SK-N-SH (cell line): ENCODE measurements at regions not wholly inside any gene's neighbourhood (a gene's known extent, or its start where the extent isn't known, plus 50 kb on each side); places are given as distances from the start of the nearest gene placed in this dataset.

Experiments used
- CTCF ChIA-PET: fragments of 300-600, 350-600 bp; formaldehyde crosslinking; extraction: SDS; loops from one replicate; lab custom pipeline; 2021; lab: Yijun Ruan, JAX
- POLR2A ChIA-PET: fragments of 350-600 bp; sonication (Branson Sonifier 250); formaldehyde crosslinking; extraction: SDS; loops from one replicate; lab custom pipeline; 2020; ENCODE audit warnings: antibody characterized with exemption, inconsistent platforms; lab: Yijun Ruan, JAX
- DNase-seq: peaks from one replicate; pipeline ENCODE4 v3.0.0; 2012
- H2AFZ ChIP-seq: fragments of 200-600 bp; sonication (generic); 2 replicates; pipeline ENCODE4 v1.8.1; 2016; ENCODE audit warnings: antibody characterized with exemption, mild to moderate bottlenecking, low read depth
- H3F3A ChIP-seq: fragments of 200-600 bp; sonication (generic); replicated peaks from 2 replicates; pipeline ENCODE3; 2016; ENCODE audit warnings: antibody characterized with exemption, mild to moderate bottlenecking; ENCODE audit not compliant: insufficient read depth
- H3K27ac ChIP-seq, 2 experiments: fragments of 200-500 bp in 1 of 2; fragments of 200-600 bp in 1 of 2; sonication (Bioruptor generic) in 1 of 2; sonication (generic), shearing (Covaris generic) in 1 of 2; 2 replicates each; pipeline versions ENCODE4 v1.5.1 to v1.6.1; 2014 to 2016; ENCODE audit warnings: low read depth in 2 of 2, inconsistent platforms in 1 of 2, low read length in 1 of 2, mild to moderate bottlenecking in 1 of 2, mixed read lengths in 1 of 2
- H3K27me3 ChIP-seq: fragments of 200-600 bp; sonication (generic), shearing (Covaris generic); 2 replicates; pipeline ENCODE4 v1.6.1; 2016; ENCODE audit warnings: mixed run types; ENCODE audit not compliant: insufficient read depth
- H3K36me3 ChIP-seq, 2 experiments: fragments of 200-500 bp in 1 of 2; fragments of 200-600 bp in 1 of 2; sonication (Bioruptor generic) in 1 of 2; sonication (generic) in 1 of 2; replicated peaks in 1 of 2; 2 replicates each; pipeline versions ENCODE3 to v1.5.1; 2014 to 2016; ENCODE audit warnings: low read length in 1 of 2, mild to moderate bottlenecking in 1 of 2; ENCODE audit not compliant: insufficient read depth in 2 of 2, control insufficient read depth in 1 of 2
- H3K4me1 ChIP-seq, 2 experiments: fragments of 200-500 bp in 1 of 2; fragments of 200-600 bp in 1 of 2; sonication (Bioruptor generic) in 1 of 2; sonication (generic), shearing (Covaris generic) in 1 of 2; 2 replicates each; pipeline versions ENCODE4 v1.5.1 to v1.6.1; 2014 to 2016; ENCODE audit warnings: low read depth in 1 of 2, low read length in 1 of 2, mixed run types in 1 of 2; ENCODE audit not compliant: insufficient read depth in 2 of 2, control insufficient read depth in 1 of 2
- H3K4me2 ChIP-seq: fragments of 200-600 bp; sonication (generic), shearing (Covaris generic); 2 replicates; pipeline ENCODE4 v1.6.1; 2017; ENCODE audit warnings: mixed run types
- H3K4me3 ChIP-seq, 2 experiments: fragments of 200-500 bp in 1 of 2; fragments of 200-600 bp in 1 of 2; sonication (Bioruptor generic) in 1 of 2; sonication (generic), shearing (Covaris generic) in 1 of 2; 2 replicates each; pipeline versions ENCODE4 v1.5.1 to v1.8.1; 2014 to 2016; ENCODE audit warnings: low read depth in 2 of 2, inconsistent platforms in 1 of 2, low read length in 1 of 2, mild to moderate bottlenecking in 1 of 2, mixed read lengths in 1 of 2, moderate library complexity in 1 of 2
- H3K79me2 ChIP-seq: fragments of 200-600 bp; sonication (generic); 2 replicates; pipeline ENCODE4 v1.8.1; 2017; ENCODE audit warnings: mild to moderate bottlenecking; ENCODE audit not compliant: insufficient read depth
- H3K9ac ChIP-seq: fragments of 200-600 bp; sonication (generic); 2 replicates; pipeline ENCODE4 v1.6.1; 2017; ENCODE audit warnings: mixed run types
- H3K9me2 ChIP-seq: fragments of 200-600 bp; sonication (generic); 2 replicates; pipeline ENCODE4 v1.6.1; 2017; ENCODE audit warnings: mixed run types
- H3K9me3 ChIP-seq: fragments of 200-600 bp; sonication (generic); 2 replicates; pipeline ENCODE4 v1.6.1; 2017; ENCODE audit warnings: mixed run types, mild to moderate bottlenecking, moderate library complexity
- H4K20me1 ChIP-seq: fragments of 200-600 bp; sonication (generic); 2 replicates; pipeline ENCODE4 v1.6.1; 2017; ENCODE audit warnings: mild to moderate bottlenecking, mixed run types; ENCODE audit not compliant: insufficient read depth
- CHD2 ChIP-seq: fragments of 150-350 bp; IDR thresholded peaks from 2 replicates; pipeline ENCODE4 v1.6.1; 2018; ENCODE audit warnings: low read length; ENCODE audit not compliant: partially characterized antibody
- CTCF ChIP-seq: fragments of 200-600 bp; sonication (generic); IDR thresholded peaks from 2 replicates; pipeline ENCODE4 v1.6.1; 2017; ENCODE audit warnings: antibody characterized with exemption, mild to moderate bottlenecking, moderate library complexity
- ELF1 ChIP-seq: IDR thresholded peaks from 2 replicates; pipeline ENCODE4 v1.4.0; 2012
- EZH2phosphoT487 ChIP-seq: fragments of 200-600 bp; sonication (generic); IDR thresholded peaks from 2 replicates; pipeline ENCODE4 v1.6.1; 2017; ENCODE audit warnings: low read depth, mixed run types, mild to moderate bottlenecking, antibody characterized with exemption, moderate library complexity, borderline replicate concordance
- FOXJ3 ChIP-seq: sonication (generic); formaldehyde crosslinking; IDR thresholded peaks from 2 replicates; pipeline ENCODE4 v1.5.1; 2020; ENCODE audit warnings: mild to moderate bottlenecking, missing genetic modification reagents
- GATA2 ChIP-seq: sonication (generic); formaldehyde crosslinking; IDR thresholded peaks from 2 replicates; pipeline ENCODE4 v1.5.0; 2020; ENCODE audit warnings: mild to moderate bottlenecking, missing genetic modification reagents
- IRF3 ChIP-seq: fragments of 150-350 bp; IDR thresholded peaks from 2 replicates; pipeline ENCODE4 v1.6.1; 2016; ENCODE audit warnings: mild to moderate bottlenecking, low read depth, low read length
- MEF2A ChIP-seq: IDR thresholded peaks from 2 replicates; pipeline ENCODE4 v1.4.0; 2012; ENCODE audit warnings: low read depth, borderline replicate concordance
- MXI1 ChIP-seq: IDR thresholded peaks from 2 replicates; pipeline ENCODE4 v1.6.1; 2012; ENCODE audit warnings: mild to moderate bottlenecking, low read depth, low read length, improper control_type of control experiment
- NRF1 ChIP-seq: IDR thresholded peaks from 2 replicates; pipeline ENCODE4 v1.6.1; 2012; ENCODE audit warnings: low read depth, mild to moderate bottlenecking, low read length
- POLR2AphosphoS5 ChIP-seq: IDR thresholded peaks from 2 replicates; pipeline ENCODE4 v1.6.1; 2012; ENCODE audit warnings: low read depth, low read length
- RCOR1 ChIP-seq: fragments of 150-350 bp; IDR thresholded peaks from 2 replicates; pipeline ENCODE4 v1.6.1; 2017; ENCODE audit warnings: antibody characterized with exemption, low read length
- RFX5 ChIP-seq: IDR thresholded peaks from 2 replicates; pipeline ENCODE4 v1.6.1; 2012; ENCODE audit warnings: mild to moderate bottlenecking, improper control_type of control experiment, low read length
- SIN3A ChIP-seq: IDR thresholded peaks from 2 replicates; pipeline ENCODE4 v1.6.1; 2012; ENCODE audit warnings: low read depth, mild to moderate bottlenecking, low read length, moderate library complexity, borderline replicate concordance
- TAF1 ChIP-seq: IDR thresholded peaks from 2 replicates; pipeline ENCODE4 v1.6.1; 2012; ENCODE audit warnings: low read depth, mild to moderate bottlenecking, low read length, moderate library complexity, borderline replicate concordance
- TEAD4 ChIP-seq: IDR thresholded peaks from 2 replicates; pipeline ENCODE4 v1.4.0; 2012; ENCODE audit warnings: mild to moderate bottlenecking, borderline replicate concordance; ENCODE audit not compliant: insufficient read depth
- USF1 ChIP-seq: IDR thresholded peaks from 2 replicates; pipeline ENCODE4 v1.4.0; 2012; ENCODE audit warnings: low read depth, borderline replicate concordance
- USF2 ChIP-seq: fragments of 150-350 bp; IDR thresholded peaks from 2 replicates; pipeline ENCODE4 v1.6.1; 2017; ENCODE audit warnings: antibody characterized with exemption, low read length, low read depth, borderline replicate concordance
- YY1 ChIP-seq: IDR thresholded peaks from 2 replicates; pipeline ENCODE4 v1.4.0; 2012; ENCODE audit warnings: low read depth, mild to moderate bottlenecking
- ZBTB33 ChIP-seq: IDR thresholded peaks from 2 replicates; pipeline ENCODE4 v1.4.0; 2012; ENCODE audit warnings: low read depth, borderline replicate concordance
- WGBS: methylation state at CpG from one replicate; pipeline ENCODE4 v1.1.6; 2017; ENCODE audit warnings: low lambda C conversion rate; 5-methylcytosine and 5-hydroxymethylcytosine counted together

- no peak overlapping the region for H2AFZ ChIP-seq
- no peak for TF ChIP-seq USF2
- no peak for TF ChIP-seq MEF2A
- no peak for TF ChIP-seq RFX5
- no peak for TF ChIP-seq SIN3A
- no peak for TF ChIP-seq NRF1
- TF ChIP-seq USF1, result no peak
- no peak for TF ChIP-seq RCOR1
- no peak for TF ChIP-seq EZH2phosphoT487
- TF ChIP-seq, all 33 proteins: peak for 0
- no peak for DNase-seq
- no peak overlapping the region for H3K4me3 ChIP-seq
- H3K27ac ChIP-seq, result no peak overlapping the region
- no peaks in the 10 kb centered on the region for H4K20me1 ChIP-seq
- ChIA-PET CTCF (no interaction called here), POLR2A (no interaction called here)
- H3K36me3 ChIP-seq, result no peaks in the 10 kb centered on the region
- no peaks in the 10 kb centered on the region for H3K9me3 ChIP-seq
- no peak overlapping the region for H3K9ac ChIP-seq
- no peaks in the 10 kb centered on the region for H3K4me1 ChIP-seq
- no peaks in the 10 kb centered on the region for H3K79me2 ChIP-seq
- no peaks in the 10 kb centered on the region for H3F3A ChIP-seq
- WGBS, result 0% methylated on average over 1 of the region's 1 CpG
- no peaks in the 10 kb centered on the region for H3K9me2 ChIP-seq
- H3K27me3 ChIP-seq, result no peaks in the 10 kb centered on the region
- H3K4me2 ChIP-seq, result no peak overlapping the region
Measured at GRCh38 chr16:52755396-52755795, 208.5 kb upstream of the TOX3 start.

- Histone ChIP-seq H3K27ac (no peak overlapping the region), H3K27me3 (no peaks in the 10 kb centered on the region), H3K9me3 (no peaks in the 10 kb centered on the region), H3K9me2 (no peaks in the 10 kb centered on the region), H3K4me2 (no peak overlapping the region), H3K4me3 (no peak overlapping the region), H3F3A (no peaks in the 10 kb centered on the region), H3K36me3 (no peaks in the 10 kb centered on the region), H4K20me1 (no peaks in the 10 kb centered on the region), H3K9ac (no peak overlapping the region), H2AFZ (no peak overlapping the region), H3K4me1 (no peaks in the 10 kb centered on the region), H3K79me2 (no peaks in the 10 kb centered on the region)
- POLR2A ChIA-PET, result no interaction called here
- no peak for DNase-seq
- no peak for TF ChIP-seq USF2
- TF ChIP-seq YY1, result no peak
- TF ChIP-seq ELF1, result no peak
- TF ChIP-seq CTCF, result no peak
- no peak for TF ChIP-seq CHD2
- TF ChIP-seq FOXJ3 (CRISPR knock-in tag), result no peak
- TF ChIP-seq RCOR1, result no peak
- no peak for TF ChIP-seq MXI1
- TF ChIP-seq IRF3, result no peak
- no peak for TF ChIP-seq ZBTB33
- no peak for TF ChIP-seq TAF1
- no peak for TF ChIP-seq TEAD4
- no peak for TF ChIP-seq GATA2 (CRISPR knock-in tag)
- TF ChIP-seq POLR2AphosphoS5, result no peak
- CTCF ChIA-PET, result no interaction called here
Measured at GRCh38 chr16:52751035-52751434, 204.1 kb upstream of the TOX3 start.
